ENCODE measurements at regions not wholly inside any gene's neighbourhood (a gene's known extent, or its start where the extent isn't known, plus 50 kb on each side); places are given as distances from the start of the nearest gene placed in this dataset.

DNA sequence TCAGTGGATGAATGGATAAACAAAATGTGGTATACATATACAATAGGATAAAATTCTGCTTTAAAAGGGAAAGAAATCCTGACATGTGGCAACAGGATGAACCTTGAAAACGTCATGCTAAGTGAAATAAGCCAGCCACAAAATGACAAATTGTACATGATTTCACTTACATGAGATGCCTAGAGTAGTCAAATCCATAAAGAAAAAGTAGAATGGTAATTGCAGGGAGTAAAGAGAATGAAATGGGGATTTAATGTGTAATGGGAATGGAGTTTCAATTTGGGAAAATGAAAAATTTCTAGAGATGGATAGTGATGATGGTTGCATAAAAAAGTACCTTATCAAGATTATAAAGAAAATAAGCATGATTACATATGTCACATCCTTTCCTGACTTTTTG, 1489.2 kb upstream of the C9orf72 start:
- H2AK9ac ChIP-seq (replicated peaks; ENCODE audit: low read depth, low read length, poor library complexity) = no peak overlapping the region
- H3K9me3 ChIP-seq (ENCODE audit: control insufficient read depth, insufficient read depth, low read length) = 0 out of 2 replicates have a peak, but pooled peaks cover 1% of the 10 kb centered on the region
- H3K9me1 ChIP-seq (ENCODE audit: insufficient read depth, low read length) = no peaks in the 10 kb centered on the region
- no peak overlapping the region for H3K18ac ChIP-seq (ENCODE audit: low read depth, low read length)
- no peak overlapping the region for H3K4ac ChIP-seq (ENCODE audit: low read depth, low read length)
- ChIA-PET CTCF (no interaction called here), POLR2A (ENCODE audit: unreplicated experiment) (no interaction called here)
- no peak overlapping the region for H3K4me3 ChIP-seq (ENCODE audit: insufficient read depth, low read depth, low read length)
- no peak overlapping the region for H3K4me2 ChIP-seq (ENCODE audit: low read depth, low read length)
- H3K4me1 ChIP-seq (ENCODE audit: control insufficient read depth, insufficient read depth, low read length) = no peaks in the 10 kb centered on the region
- intact Hi-C loops (cut with micrococcal nuclease) (no loop called here), in situ Hi-C loops (cut with MboI; ENCODE audit: low sequenced_read_pairs) (no loop called here), dilution Hi-C loops (cut with HindIII; ENCODE audit: low sequenced_read_pairs, unreplicated experiment) (no loop called here)
- H3K56ac ChIP-seq (ENCODE audit: extremely low read depth, insufficient read depth, low read length) = no peak overlapping the region
- WGBS, 2 experiments (ENCODE audit: extremely low coverage in 2 of 2, insufficient read length in 1 of 2) = no CpG with 5 or more reads among the region's 1 CpG
- no peak overlapping the region for H2AK5ac ChIP-seq (ENCODE audit: low read depth, low read length)
- H3K9ac ChIP-seq (ENCODE audit: low read depth, low read length) = no peak overlapping the region
- no peaks in the 10 kb centered on the region for H3K27me3 ChIP-seq (ENCODE audit: control insufficient read depth, insufficient read depth, low read length)
- no peak overlapping the region for H2BK5ac ChIP-seq (ENCODE audit: low read depth, low read length, poor library complexity, severe bottlenecking)
- no peaks in the 10 kb centered on the region for H4K20me1 ChIP-seq (ENCODE audit: insufficient read depth, low read length)
- no peak overlapping the region for H3K27ac ChIP-seq (ENCODE audit: insufficient read depth, low read length)
- DNase-seq (no peak), ATAC-seq (ENCODE audit: low read depth) (no peak)
- H4K5ac ChIP-seq (ENCODE audit: low read depth, low read length) = no peak overlapping the region
- no peaks in the 10 kb centered on the region for H3K36me3 ChIP-seq (ENCODE audit: control insufficient read depth, insufficient read depth, low read length)
- no peak overlapping the region for H2BK120ac ChIP-seq (ENCODE audit: low read depth, low read length)
- no peak for TF ChIP-seq SMC3 (IDR thresholded peaks at IDR 0.05; ENCODE audit: low read depth, low read length)
- no peak for TF ChIP-seq CHD1 (IDR thresholded peaks at IDR 0.05; ENCODE audit: low read depth, low read length)
- TF ChIP-seq NFE2L2 (IDR thresholded peaks at IDR 0.05; ENCODE audit: low read depth, low read length) = no peak
- TF ChIP-seq RFX5 (IDR thresholded peaks at IDR 0.05; ENCODE audit: low read depth, low read length) = no peak
- TF ChIP-seq, protein P1, sequence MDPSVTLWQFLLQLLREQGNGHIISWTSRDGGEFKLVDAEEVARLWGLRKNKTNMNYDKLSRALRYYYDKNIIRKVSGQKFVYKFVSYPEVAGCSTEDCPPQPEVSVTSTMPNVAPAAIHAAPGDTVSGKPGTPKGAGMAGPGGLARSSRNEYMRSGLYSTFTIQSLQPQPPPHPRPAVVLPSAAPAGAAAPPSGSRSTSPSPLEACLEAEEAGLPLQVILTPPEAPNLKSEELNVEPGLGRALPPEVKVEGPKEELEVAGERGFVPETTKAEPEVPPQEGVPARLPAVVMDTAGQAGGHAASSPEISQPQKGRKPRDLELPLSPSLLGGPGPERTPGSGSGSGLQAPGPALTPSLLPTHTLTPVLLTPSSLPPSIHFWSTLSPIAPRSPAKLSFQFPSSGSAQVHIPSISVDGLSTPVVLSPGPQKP (IDR thresholded peaks at IDR 0.05; ENCODE audit: borderline replicate concordance, low read depth, low read length) = no peak
- TF ChIP-seq RAD21 (IDR thresholded peaks at IDR 0.05; ENCODE audit: low read length) = no peak
- no peak for TF ChIP-seq POLR2A (IDR thresholded peaks at IDR 0.05; ENCODE audit: low read depth, low read length)
- TF ChIP-seq FOS (IDR thresholded peaks at IDR 0.05; ENCODE audit: low read depth, low read length) = no peak
- no peak for TF ChIP-seq RCOR1 (IDR thresholded peaks at IDR 0.05; ENCODE audit: insufficient replicate concordance, low read length)
- no peak for TF ChIP-seq BHLHE40 (IDR thresholded peaks at IDR 0.05; ENCODE audit: low read depth, low read length)
- TF ChIP-seq, protein P2, sequence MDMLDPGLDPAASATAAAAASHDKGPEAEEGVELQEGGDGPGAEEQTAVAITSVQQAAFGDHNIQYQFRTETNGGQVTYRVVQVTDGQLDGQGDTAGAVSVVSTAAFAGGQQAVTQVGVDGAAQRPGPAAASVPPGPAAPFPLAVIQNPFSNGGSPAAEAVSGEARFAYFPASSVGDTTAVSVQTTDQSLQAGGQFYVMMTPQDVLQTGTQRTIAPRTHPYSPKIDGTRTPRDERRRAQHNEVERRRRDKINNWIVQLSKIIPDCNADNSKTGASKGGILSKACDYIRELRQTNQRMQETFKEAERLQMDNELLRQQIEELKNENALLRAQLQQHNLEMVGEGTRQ (IDR thresholded peaks at IDR 0.05; ENCODE audit: low read depth, low read length) = no peak
- TF ChIP-seq MXI1 (IDR thresholded peaks at IDR 0.05; ENCODE audit: borderline replicate concordance, low read depth, low read length) = no peak
- TF ChIP-seq, protein P3, sequence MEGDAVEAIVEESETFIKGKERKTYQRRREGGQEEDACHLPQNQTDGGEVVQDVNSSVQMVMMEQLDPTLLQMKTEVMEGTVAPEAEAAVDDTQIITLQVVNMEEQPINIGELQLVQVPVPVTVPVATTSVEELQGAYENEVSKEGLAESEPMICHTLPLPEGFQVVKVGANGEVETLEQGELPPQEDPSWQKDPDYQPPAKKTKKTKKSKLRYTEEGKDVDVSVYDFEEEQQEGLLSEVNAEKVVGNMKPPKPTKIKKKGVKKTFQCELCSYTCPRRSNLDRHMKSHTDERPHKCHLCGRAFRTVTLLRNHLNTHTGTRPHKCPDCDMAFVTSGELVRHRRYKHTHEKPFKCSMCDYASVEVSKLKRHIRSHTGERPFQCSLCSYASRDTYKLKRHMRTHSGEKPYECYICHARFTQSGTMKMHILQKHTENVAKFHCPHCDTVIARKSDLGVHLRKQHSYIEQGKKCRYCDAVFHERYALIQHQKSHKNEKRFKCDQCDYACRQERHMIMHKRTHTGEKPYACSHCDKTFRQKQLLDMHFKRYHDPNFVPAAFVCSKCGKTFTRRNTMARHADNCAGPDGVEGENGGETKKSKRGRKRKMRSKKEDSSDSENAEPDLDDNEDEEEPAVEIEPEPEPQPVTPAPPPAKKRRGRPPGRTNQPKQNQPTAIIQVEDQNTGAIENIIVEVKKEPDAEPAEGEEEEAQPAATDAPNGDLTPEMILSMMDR (conservative IDR thresholded peaks at IDR 0.05; ENCODE audit: low read depth, low read length) = no peak
- H3K79me1 ChIP-seq (ENCODE audit: low read depth in 1 of 2, low read length in 2 of 2) = no peaks in the 10 kb centered on the region
- H4K8ac ChIP-seq (ENCODE audit: low read depth in 2 of 2, low read length in 2 of 2) = no peak overlapping the region
- no peak overlapping the region for H2BK20ac ChIP-seq (ENCODE audit: low read depth, low read length)
- no peak overlapping the region for H3K14ac ChIP-seq (replicated peaks; ENCODE audit: low read depth, low read length)
- no peak overlapping the region for H2BK15ac ChIP-seq (ENCODE audit: low read depth, low read length)
- H2AFZ ChIP-seq (replicated peaks; ENCODE audit: low read length, poor library complexity) = no peak overlapping the region
- H3K23ac ChIP-seq (ENCODE audit: low read depth, low read length) = no peak overlapping the region
- BruUV-seq (replicated peaks) = no TSS peak
- H4K91ac ChIP-seq (ENCODE audit: insufficient read depth, low read depth, low read length) = no peak overlapping the region
